Kidney epithelial cell (primary cell): ENCODE measurements at regions not wholly inside any gene's neighbourhood (a gene's known extent, or its start where the extent isn't known, plus 50 kb on each side); places are given as distances from the start of the nearest gene placed in this dataset.

Experiments used
- DNase-seq: peaks from one replicate; pipeline ENCODE4 v3.0.0-alpha.2; 2010; ENCODE audit warnings: low read depth
- H3K27me3 ChIP-seq: 2 replicates; pipeline ENCODE4 v1.6.0; 2011; ENCODE audit warnings: low read length; ENCODE audit not compliant: control insufficient read depth, insufficient read depth
- H3K36me3 ChIP-seq: 2 replicates; pipeline ENCODE4 v1.5.1; 2011; ENCODE audit warnings: low read length; ENCODE audit not compliant: control insufficient read depth, insufficient read depth
- H3K4me3 ChIP-seq: 2 replicates; pipeline ENCODE4 v1.5.1; 2011; ENCODE audit warnings: low read depth, mild to moderate bottlenecking, control low read depth, low read length
- CTCF ChIP-seq: IDR thresholded peaks from 2 replicates; pipeline ENCODE4 v1.5.1; 2011; ENCODE audit warnings: mild to moderate bottlenecking, moderate library complexity, low read length, control low read depth, inconsistent platforms; ENCODE audit not compliant: insufficient read depth, poor library complexity, severe bottlenecking

DNA sequence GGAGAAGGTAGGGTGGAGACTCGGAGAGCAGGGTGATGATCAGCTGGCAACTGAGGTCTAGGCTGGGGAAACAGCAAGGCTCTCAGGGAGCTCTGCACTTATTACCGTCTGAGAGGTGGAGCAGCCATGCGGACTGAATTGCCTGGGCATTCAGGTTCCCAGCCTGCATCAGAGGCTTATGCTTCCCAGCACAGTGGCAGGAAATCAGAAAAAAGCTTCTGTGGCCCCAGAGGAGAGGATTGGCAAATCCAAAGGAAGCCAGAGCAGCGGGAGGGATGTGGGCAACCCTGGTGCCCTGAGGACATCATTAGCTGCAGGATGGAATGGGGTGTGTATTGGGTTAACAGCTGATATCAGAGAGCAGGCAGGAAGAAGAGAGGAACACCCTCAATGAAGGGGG is 374.1 kb upstream of the POU3F1 start:
- no peak for TF ChIP-seq CTCF
- Histone ChIP-seq H3K4me3 (no peak overlapping the region), H3K27me3 (no peaks in the 10 kb centered on the region), H3K36me3 (no peaks in the 10 kb centered on the region)
- no peak for DNase-seq

DNA sequence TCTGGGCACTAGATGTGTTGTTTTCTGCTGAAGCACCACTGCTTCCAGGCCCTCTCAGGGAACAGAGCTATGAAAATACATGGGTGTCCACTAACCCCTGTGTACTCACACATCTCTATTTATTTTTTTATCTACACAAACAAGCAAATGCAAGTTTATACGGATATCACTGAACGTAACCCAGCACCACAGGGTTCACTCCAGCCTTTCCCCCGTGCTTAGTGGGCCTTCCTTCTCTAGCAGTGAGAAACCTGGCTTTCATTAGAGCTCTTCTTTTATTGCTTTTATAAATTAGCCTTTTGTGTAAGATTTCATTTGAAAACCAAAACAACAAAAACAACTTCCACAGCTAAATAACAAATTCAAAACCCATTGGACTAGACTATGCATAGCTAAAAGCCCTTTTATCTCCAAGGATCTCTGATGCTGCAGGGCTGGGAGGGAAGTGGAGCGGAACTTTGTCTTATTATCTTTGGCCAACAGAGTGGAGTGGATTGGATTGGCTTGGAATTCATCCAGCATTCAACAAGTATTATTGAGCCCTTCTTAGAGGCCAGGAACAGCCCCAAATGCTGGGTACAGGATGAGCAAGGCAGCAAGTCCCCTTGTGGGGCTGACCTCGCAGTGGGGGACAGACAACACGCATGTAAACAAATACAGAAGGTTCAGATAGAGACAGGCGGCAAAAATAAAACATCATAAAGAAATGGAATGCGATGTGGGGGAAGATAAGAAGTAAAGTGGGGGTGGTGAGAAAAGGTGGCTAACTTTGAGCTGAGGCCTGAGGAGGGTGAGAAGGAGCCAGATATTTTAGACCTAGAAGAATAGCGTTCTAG is 371.8 kb upstream of the POU3F1 start:
- no peak overlapping the region for H3K4me3 ChIP-seq
- DNase-seq: no peak
- no peak for TF ChIP-seq CTCF

GRCh38 chr1:38403667-38404066 is 357.1 kb upstream of the POU3F1 start:
- Histone ChIP-seq H3K27me3 (no peaks in the 10 kb centered on the region), H3K36me3 (no peaks in the 10 kb centered on the region), H3K4me3 (no peak overlapping the region)
- no peak for TF ChIP-seq CTCF
- DNase-seq: no peak

More for the DNA sequence above, 371.8 kb upstream of the POU3F1 start:
- H3K36me3 ChIP-seq: no peaks in the 10 kb centered on the region
- H3K27me3 ChIP-seq: no peaks in the 10 kb centered on the region

DNA sequence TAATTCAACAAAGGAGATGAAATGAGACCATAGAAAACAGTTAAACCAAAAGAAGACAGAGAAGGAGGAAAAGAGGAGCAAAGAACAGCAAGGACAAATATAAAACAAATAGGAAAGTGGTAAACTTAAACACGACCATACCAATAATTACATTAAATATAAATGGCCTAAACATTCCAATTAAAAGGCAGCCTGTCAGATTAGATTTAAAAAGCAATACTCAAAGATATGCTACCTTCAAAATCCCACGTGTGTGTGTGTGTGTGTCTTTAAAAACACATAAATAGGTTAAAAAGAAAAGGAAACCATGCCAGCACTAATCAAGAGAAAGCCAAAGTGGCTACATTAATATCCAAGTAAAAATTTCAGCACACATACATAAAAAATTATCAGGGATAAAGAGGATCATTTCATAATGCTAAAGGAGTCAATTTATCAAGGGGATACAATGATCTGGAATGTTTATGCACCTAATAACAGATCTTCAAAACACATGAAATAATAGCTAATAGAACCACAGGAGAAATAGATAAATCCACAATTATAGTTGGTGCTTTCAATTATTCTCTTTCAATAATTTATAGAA is 355.7 kb upstream of the POU3F1 start:
- no peak for DNase-seq
- Histone ChIP-seq H3K27me3 (no peaks in the 10 kb centered on the region), H3K4me3 (no peak overlapping the region), H3K36me3 (no peaks in the 10 kb centered on the region)
- no peak for TF ChIP-seq CTCF

DNA sequence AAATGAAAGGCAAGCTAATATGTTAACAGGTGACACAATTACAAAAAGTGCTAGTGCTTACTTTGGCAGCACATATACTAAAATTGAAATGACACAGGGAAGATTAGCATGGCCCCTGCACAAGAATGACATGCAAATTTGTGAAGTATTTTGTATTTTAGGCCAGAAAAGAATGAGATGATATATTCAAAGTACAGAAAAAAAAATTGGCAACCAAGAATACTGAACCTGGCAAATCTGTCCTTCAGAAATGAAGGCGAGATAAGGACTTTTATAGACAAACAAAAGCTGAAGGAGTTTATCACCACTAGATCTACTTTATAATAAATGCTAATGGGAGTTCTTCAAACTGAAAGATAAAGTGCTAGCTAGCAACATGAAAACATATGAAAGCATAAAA is 350.0 kb upstream of the POU3F1 start:
- no peak for TF ChIP-seq CTCF
- Histone ChIP-seq H3K27me3 (no peaks in the 10 kb centered on the region), H3K4me3 (no peak overlapping the region), H3K36me3 (no peaks in the 10 kb centered on the region)
- DNase-seq: no peak
